Astrocyte (in vitro differentiated cells and primary cell): ENCODE measurements at regions not wholly inside any gene's neighbourhood (a gene's known extent, or its start where the extent isn't known, plus 50 kb on each side); places are given as distances from the start of the nearest gene placed in this dataset.

ENCODE experiments used
- EZH2 ChIP-seq: IDR thresholded peaks from 2 replicates; pipeline ENCODE4 v1.6.1; 2012; ENCODE audit warnings: mild to moderate bottlenecking, low read length, inconsistent platforms; ENCODE audit not compliant: insufficient read depth
- TF ChIP-seq, protein P1 (sequence below): IDR thresholded peaks from 2 replicates; pipeline ENCODE4 v1.5.1; 2011; ENCODE audit warnings: low read depth, mild to moderate bottlenecking, inconsistent platforms, low read length, moderate library complexity; ENCODE audit not compliant: insufficient read depth

DNA sequence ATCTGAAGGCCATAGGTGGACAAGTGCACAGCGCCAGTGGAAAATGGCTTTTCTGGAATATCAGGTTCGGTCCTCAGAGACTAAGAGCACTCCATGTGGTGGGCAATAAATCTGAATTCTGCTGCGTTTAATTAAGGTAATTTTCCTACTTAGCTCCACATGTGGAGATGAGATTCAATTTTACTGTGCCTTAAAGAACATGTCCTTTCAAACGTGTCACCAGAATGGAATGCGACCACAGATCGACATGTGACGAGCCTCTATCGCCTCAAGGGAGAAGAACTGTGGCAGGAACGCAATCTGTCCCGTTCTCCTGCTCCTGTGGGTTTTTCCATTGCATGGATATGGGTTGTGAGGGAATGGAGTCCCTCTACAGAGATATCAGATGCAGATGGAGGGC, 205.3 kb upstream of the ZNF32 start:
- TF ChIP-seq, protein P1, sequence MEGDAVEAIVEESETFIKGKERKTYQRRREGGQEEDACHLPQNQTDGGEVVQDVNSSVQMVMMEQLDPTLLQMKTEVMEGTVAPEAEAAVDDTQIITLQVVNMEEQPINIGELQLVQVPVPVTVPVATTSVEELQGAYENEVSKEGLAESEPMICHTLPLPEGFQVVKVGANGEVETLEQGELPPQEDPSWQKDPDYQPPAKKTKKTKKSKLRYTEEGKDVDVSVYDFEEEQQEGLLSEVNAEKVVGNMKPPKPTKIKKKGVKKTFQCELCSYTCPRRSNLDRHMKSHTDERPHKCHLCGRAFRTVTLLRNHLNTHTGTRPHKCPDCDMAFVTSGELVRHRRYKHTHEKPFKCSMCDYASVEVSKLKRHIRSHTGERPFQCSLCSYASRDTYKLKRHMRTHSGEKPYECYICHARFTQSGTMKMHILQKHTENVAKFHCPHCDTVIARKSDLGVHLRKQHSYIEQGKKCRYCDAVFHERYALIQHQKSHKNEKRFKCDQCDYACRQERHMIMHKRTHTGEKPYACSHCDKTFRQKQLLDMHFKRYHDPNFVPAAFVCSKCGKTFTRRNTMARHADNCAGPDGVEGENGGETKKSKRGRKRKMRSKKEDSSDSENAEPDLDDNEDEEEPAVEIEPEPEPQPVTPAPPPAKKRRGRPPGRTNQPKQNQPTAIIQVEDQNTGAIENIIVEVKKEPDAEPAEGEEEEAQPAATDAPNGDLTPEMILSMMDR: no peak
- no peak for TF ChIP-seq EZH2
